Keratinocyte (primary cell): ENCODE measurements at regions not wholly inside any gene's neighbourhood (a gene's known extent, or its start where the extent isn't known, plus 50 kb on each side); places are given as distances from the start of the nearest gene placed in this dataset.

ENCODE experiments used
- EZH2 ChIP-seq: IDR thresholded peaks from one replicate; pipeline ENCODE4 v1.6.1; 2012; ENCODE audit warnings: inconsistent platforms, mild to moderate bottlenecking, low read length, moderate library complexity
- TF ChIP-seq, protein P1 (sequence below), 3 experiments: IDR thresholded peaks in 1 of 3; conservative IDR thresholded peaks in 1 of 3; optimal IDR thresholded peaks in 1 of 3; 2 replicates in 2 of 3; 3 replicates in 1 of 3; pipeline versions ENCODE3 to v1.5.1; 2011; ENCODE audit warnings: low read length in 3 of 3, mild to moderate bottlenecking in 3 of 3, moderate library complexity in 2 of 3, control low read depth in 1 of 3, inconsistent platforms in 1 of 3; ENCODE audit not compliant: insufficient read depth in 2 of 3; ENCODE audit errors: extremely low read depth in 1 of 3

GRCh38 chrX:69238114-69238886, 73.0 kb upstream of the PJA1 start:
- TF ChIP-seq, protein P1, sequence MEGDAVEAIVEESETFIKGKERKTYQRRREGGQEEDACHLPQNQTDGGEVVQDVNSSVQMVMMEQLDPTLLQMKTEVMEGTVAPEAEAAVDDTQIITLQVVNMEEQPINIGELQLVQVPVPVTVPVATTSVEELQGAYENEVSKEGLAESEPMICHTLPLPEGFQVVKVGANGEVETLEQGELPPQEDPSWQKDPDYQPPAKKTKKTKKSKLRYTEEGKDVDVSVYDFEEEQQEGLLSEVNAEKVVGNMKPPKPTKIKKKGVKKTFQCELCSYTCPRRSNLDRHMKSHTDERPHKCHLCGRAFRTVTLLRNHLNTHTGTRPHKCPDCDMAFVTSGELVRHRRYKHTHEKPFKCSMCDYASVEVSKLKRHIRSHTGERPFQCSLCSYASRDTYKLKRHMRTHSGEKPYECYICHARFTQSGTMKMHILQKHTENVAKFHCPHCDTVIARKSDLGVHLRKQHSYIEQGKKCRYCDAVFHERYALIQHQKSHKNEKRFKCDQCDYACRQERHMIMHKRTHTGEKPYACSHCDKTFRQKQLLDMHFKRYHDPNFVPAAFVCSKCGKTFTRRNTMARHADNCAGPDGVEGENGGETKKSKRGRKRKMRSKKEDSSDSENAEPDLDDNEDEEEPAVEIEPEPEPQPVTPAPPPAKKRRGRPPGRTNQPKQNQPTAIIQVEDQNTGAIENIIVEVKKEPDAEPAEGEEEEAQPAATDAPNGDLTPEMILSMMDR (optimal IDR thresholded peaks at IDR 0.05 in 1 of 3, IDR thresholded peaks at IDR 0.05 in 1 of 3, conservative IDR thresholded peaks at IDR 0.05 in 1 of 3; ENCODE audit: extremely low read depth in 1 of 3, insufficient read depth in 2 of 3, low read length in 3 of 3): no peak
- no peak for TF ChIP-seq EZH2
